ENCODE measurements at regions not wholly inside any gene's neighbourhood (a gene's known extent, or its start where the extent isn't known, plus 50 kb on each side); places are given as distances from the start of the nearest gene placed in this dataset.

DNA sequence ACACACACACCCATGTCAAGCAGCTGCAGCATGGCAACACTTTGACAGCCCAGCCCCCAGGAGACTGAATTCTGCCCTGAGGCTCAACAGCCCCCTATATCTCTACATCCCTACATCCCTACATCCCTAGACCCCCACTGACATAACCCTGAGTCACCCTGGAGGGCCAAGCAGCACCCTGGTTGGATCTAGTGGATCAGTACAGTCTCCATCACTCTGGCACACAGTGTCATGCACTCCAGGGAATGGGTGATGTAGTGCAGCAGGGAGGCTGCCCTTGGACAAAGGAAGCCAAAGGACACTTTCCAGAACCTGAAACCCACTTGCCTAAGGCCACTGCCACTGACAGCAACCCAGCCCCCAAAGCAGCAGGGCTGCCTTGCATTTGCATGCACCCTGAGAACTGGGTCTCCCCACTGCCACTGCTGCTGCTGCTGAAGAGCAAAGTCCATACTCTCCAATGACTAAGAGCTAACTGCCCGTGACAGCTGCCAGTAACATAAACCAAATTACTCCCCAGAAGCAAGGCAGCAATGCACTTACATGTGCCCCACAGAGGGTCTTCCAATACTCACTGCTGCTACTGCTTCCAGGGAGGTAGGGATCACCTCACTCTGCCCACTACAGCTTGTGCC, 681.6 kb upstream of the KLHL29 start:
- CTCF ChIA-PET, result no interaction called here
- DNase-seq (ENCODE audit: extremely low spot score), result no peak

DNA sequence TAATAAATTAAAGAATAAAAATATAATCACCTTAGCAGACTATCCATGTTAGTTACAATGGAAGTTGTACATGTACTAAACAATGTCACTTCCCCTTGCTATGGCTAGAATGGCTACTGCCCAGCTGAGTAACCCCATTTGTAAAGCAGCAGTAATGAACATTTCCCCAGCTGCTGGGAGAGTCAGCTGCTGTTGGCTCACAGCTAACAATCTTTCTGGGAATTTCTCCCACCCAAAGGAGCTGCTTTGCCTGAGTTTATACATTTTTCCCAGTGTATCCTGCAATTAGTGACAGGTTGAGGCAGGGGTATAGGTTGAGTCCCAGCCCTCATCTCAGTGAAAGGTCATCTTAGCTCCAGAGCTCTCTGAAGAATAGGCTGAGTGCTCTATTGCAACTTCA, 665.6 kb upstream of the KLHL29 start:
- no peak for TF ChIP-seq TARDBP (IDR thresholded peaks at IDR 0.05)
- no peak for TF ChIP-seq ARNT (IDR thresholded peaks at IDR 0.05)
- no peak for TF ChIP-seq ZNF384 (IDR thresholded peaks at IDR 0.05)
- no peak for TF ChIP-seq CTBP1 (IDR thresholded peaks at IDR 0.05; ENCODE audit: borderline replicate concordance)

More for the DNA sequence above, 681.6 kb upstream of the KLHL29 start:
- TF ChIP-seq L3MBTL2 (conservative IDR thresholded peaks at IDR 0.05) (no peak), FOXM1 (IDR thresholded peaks at IDR 0.05; ENCODE audit: borderline replicate concordance) (no peak), CTBP1 (IDR thresholded peaks at IDR 0.05; ENCODE audit: borderline replicate concordance) (no peak), ARNT (IDR thresholded peaks at IDR 0.05) (no peak), SP1 (IDR thresholded peaks at IDR 0.05) (no peak), ELF4 (IDR thresholded peaks at IDR 0.05) (no peak), FOXA1 (IDR thresholded peaks at IDR 0.05) (no peak), HDGF (IDR thresholded peaks at IDR 0.05; ENCODE audit: borderline replicate concordance) (no peak), NFRKB (IDR thresholded peaks at IDR 0.05) (no peak)
- POLR2A ChIA-PET, result no interaction called here

GRCh38 chr2:22729466-22729865, 655.5 kb upstream of the KLHL29 start:
- ChIA-PET CTCF (no interaction called here), POLR2A (no interaction called here)
- no peak for DNase-seq (ENCODE audit: extremely low spot score)
- TF ChIP-seq PKNOX1 (IDR thresholded peaks at IDR 0.05) (no peak), NFRKB (IDR thresholded peaks at IDR 0.05) (no peak), ELF4 (IDR thresholded peaks at IDR 0.05) (no peak), LEF1 (IDR thresholded peaks at IDR 0.05; ENCODE audit: borderline replicate concordance) (no peak), FOXM1 (IDR thresholded peaks at IDR 0.05; ENCODE audit: borderline replicate concordance) (no peak), FOXK2 (IDR thresholded peaks at IDR 0.05) (no peak), HDGF (IDR thresholded peaks at IDR 0.05; ENCODE audit: borderline replicate concordance) (no peak), ARNT (IDR thresholded peaks at IDR 0.05) (no peak), SUZ12 (IDR thresholded peaks at IDR 0.05) (no peak), TARDBP (IDR thresholded peaks at IDR 0.05) (no peak), L3MBTL2 (conservative IDR thresholded peaks at IDR 0.05) (no peak), CTBP1 (IDR thresholded peaks at IDR 0.05; ENCODE audit: borderline replicate concordance) (no peak), BHLHE40 (IDR thresholded peaks at IDR 0.05; ENCODE audit: borderline replicate concordance) (no peak), ZNF384 (IDR thresholded peaks at IDR 0.05) (no peak), SP1 (IDR thresholded peaks at IDR 0.05) (no peak), FOXA1 (IDR thresholded peaks at IDR 0.05) (no peak)

More for the DNA sequence above, 665.6 kb upstream of the KLHL29 start:
- ChIA-PET POLR2A (no interaction called here), CTCF (no interaction called here)
- DNase-seq (ENCODE audit: extremely low spot score), result no peak

DNA sequence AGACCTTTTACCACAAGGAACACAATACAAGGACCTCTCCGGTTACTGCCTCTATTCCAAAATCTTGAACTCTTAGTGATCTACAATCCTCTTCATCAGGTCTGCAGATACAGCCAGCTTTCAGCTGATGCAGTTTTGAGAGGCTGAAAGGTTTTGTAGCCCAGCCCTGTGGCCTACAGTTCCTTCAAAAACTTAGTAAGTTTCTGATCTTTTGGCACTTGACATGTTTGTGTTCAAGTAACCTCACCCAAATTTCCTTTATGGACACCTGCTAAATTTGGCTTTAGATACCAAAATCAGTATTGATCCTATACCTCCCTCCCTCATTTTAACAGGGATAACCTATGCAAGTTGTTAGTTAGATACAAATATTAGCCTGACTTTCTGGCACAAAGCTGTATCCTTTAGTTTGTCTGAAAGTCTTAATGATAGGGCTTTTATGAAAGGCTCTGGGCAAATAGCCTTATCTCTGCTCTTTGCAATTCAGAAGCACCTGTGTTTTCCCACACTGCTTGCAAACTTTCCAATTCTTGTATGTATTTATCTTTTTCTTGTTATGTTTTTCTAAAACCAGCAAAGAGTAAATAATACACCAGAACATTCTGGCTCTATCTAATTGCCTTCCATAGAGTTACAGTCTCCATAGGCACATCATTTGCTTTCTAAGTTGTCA, 650.5 kb upstream of the KLHL29 start:
- POLR2A ChIA-PET, result no interaction called here
- CTCF ChIA-PET, result interaction anchor here (0.6 kb wide), 1 partner anchor 1206 kb away, joined by 3 read pairs; no protein-coding TSS in a partner anchor
- no peak for TF ChIP-seq CTBP1 (IDR thresholded peaks at IDR 0.05; ENCODE audit: borderline replicate concordance)
- no peak for TF ChIP-seq FOXM1 (IDR thresholded peaks at IDR 0.05; ENCODE audit: borderline replicate concordance)
- TF ChIP-seq SUZ12 (IDR thresholded peaks at IDR 0.05), result no peak
- TF ChIP-seq SP1 (IDR thresholded peaks at IDR 0.05), result no peak
- TF ChIP-seq LEF1 (IDR thresholded peaks at IDR 0.05; ENCODE audit: borderline replicate concordance), result no peak
- DNase-seq (ENCODE audit: extremely low spot score), result no peak

- ChIA-PET CTCF (no interaction called here), POLR2A (no interaction called here)
- no peak for DNase-seq (ENCODE audit: extremely low spot score)
- no peak for TF ChIP-seq ELF4 (IDR thresholded peaks at IDR 0.05)
- TF ChIP-seq ARNT (IDR thresholded peaks at IDR 0.05), result no peak
- TF ChIP-seq SP1 (IDR thresholded peaks at IDR 0.05), result no peak
- no peak for TF ChIP-seq FOXM1 (IDR thresholded peaks at IDR 0.05; ENCODE audit: borderline replicate concordance)
- no peak for TF ChIP-seq CTBP1 (IDR thresholded peaks at IDR 0.05; ENCODE audit: borderline replicate concordance)
- no peak for TF ChIP-seq FOXA1 (IDR thresholded peaks at IDR 0.05)
- TF ChIP-seq SUZ12 (IDR thresholded peaks at IDR 0.05), result no peak
- no peak for TF ChIP-seq L3MBTL2 (conservative IDR thresholded peaks at IDR 0.05)
- TF ChIP-seq ZNF384 (IDR thresholded peaks at IDR 0.05), result no peak
- no peak for TF ChIP-seq TARDBP (IDR thresholded peaks at IDR 0.05)
These were observed 647.8 kb upstream of the KLHL29 start for GRCh38 chr2:22737144-22737543.

GRCh38 chr2:22741216-22741615, 643.8 kb upstream of the KLHL29 start:
- TF ChIP-seq CTBP1 (IDR thresholded peaks at IDR 0.05; ENCODE audit: borderline replicate concordance) (no peak), NFRKB (IDR thresholded peaks at IDR 0.05) (no peak), SP1 (IDR thresholded peaks at IDR 0.05) (no peak), ELF4 (IDR thresholded peaks at IDR 0.05) (no peak), HDGF (IDR thresholded peaks at IDR 0.05; ENCODE audit: borderline replicate concordance) (no peak)
- CTCF ChIA-PET, result no interaction called here
- no peak for DNase-seq (ENCODE audit: extremely low spot score)
- POLR2A ChIA-PET, result no interaction called here

DNA sequence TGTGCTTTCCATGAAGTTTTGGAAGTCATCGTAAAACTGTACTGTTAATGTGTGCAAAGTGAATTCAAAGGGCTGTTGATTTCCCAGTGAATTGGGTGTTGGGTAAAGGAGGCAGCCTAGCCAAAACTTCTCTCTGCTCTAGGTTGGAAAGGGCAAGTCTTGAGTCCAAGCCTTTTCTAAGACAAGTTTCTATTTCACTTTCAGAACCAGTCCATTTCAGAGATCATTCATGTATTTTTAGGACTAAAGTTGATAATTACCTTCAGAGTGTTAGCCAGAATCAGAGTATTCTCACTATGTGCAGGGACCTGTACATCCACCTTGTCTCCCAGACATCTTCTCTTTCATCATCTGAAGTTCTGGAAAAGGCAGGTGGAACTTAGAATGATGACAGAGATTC, 636.1 kb upstream of the KLHL29 start:
- ChIA-PET POLR2A (no interaction called here), CTCF (no interaction called here)
- no peak for DNase-seq (ENCODE audit: extremely low spot score)
- no peak for TF ChIP-seq ELF4 (IDR thresholded peaks at IDR 0.05)
- no peak for TF ChIP-seq L3MBTL2 (conservative IDR thresholded peaks at IDR 0.05)
- TF ChIP-seq FOXA1 (IDR thresholded peaks at IDR 0.05), result no peak
- TF ChIP-seq LEF1 (IDR thresholded peaks at IDR 0.05; ENCODE audit: borderline replicate concordance), result no peak
- TF ChIP-seq PKNOX1 (IDR thresholded peaks at IDR 0.05), result no peak
- TF ChIP-seq FOXK2 (IDR thresholded peaks at IDR 0.05), result no peak
- TF ChIP-seq HDGF (IDR thresholded peaks at IDR 0.05; ENCODE audit: borderline replicate concordance), result no peak
- TF ChIP-seq TARDBP (IDR thresholded peaks at IDR 0.05), result no peak
- no peak for TF ChIP-seq CTBP1 (IDR thresholded peaks at IDR 0.05; ENCODE audit: borderline replicate concordance)
- TF ChIP-seq ARNT (IDR thresholded peaks at IDR 0.05), result no peak
- no peak for TF ChIP-seq ZNF384 (IDR thresholded peaks at IDR 0.05)
- no peak for TF ChIP-seq SP1 (IDR thresholded peaks at IDR 0.05)
- TF ChIP-seq NFRKB (IDR thresholded peaks at IDR 0.05), result no peak
- TF ChIP-seq FOXM1 (IDR thresholded peaks at IDR 0.05; ENCODE audit: borderline replicate concordance), result no peak
- TF ChIP-seq SUZ12 (IDR thresholded peaks at IDR 0.05), result no peak
